Retinal pigment epithelial cell (primary cell): ENCODE measurements at regions not wholly inside any gene's neighbourhood (a gene's known extent, or its start where the extent isn't known, plus 50 kb on each side); places are given as distances from the start of the nearest gene placed in this dataset.

Experiments
- DNase-seq: peaks from one replicate; pipeline ENCODE4 v3.0.0-alpha.2; 2010; ENCODE audit warnings: low read depth
- H3K4me3 ChIP-seq: 2 replicates; pipeline ENCODE4 v1.5.1; 2011; ENCODE audit warnings: mild to moderate bottlenecking, low read length, control low read depth, moderate library complexity
- CTCF ChIP-seq: conservative IDR thresholded peaks from 2 replicates; pipeline ENCODE4 v1.5.1; 2011; ENCODE audit warnings: low read depth, low read length, control low read depth, inconsistent platforms

DNA sequence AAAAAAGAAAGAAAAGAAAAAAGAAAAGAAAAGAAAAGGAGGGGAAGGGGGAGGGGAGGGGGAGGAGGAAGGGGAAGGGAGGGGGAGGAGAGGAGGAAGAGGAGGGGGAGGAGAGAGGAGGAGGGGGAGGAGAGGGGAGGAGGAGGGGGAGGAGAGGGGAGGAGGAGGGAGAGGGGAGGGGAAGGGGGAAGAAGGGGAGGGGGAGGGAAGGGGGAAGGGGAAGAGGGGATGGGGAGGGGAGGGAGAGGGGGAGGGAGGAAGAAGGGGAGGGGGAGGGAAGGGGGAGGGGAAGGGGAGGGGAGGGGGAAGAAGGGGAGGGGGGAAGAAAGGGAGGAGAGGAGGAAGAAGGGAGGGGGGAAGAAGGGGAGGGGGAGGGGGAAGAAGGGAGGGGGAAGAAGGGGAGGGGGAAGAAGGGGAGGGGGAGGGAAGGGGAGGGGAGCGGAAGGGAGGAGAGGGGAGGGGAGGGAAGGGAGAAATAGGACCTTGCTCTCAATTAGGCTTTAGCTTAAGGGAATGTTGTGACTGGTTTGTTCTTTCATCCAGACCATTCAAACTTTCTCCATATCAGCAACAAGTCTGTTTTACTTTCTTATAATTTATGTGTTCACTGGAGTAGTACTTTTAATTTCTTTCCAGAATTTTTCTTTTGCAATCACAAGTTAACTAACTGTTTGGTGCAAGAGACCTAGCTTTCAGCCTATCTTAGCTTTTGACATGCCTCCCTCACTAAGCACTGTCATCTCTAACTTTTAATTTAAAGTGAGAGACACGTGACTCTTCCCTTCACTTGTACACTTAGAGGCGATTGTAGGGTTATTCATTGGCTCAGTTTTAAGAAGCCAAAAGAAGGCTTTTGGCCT is 76.5 kb upstream of the EGLN3 start:
- TF ChIP-seq CTCF, result no peak
- DNase-seq, result no peak
- H3K4me3 ChIP-seq, result no peak overlapping the region

DNA sequence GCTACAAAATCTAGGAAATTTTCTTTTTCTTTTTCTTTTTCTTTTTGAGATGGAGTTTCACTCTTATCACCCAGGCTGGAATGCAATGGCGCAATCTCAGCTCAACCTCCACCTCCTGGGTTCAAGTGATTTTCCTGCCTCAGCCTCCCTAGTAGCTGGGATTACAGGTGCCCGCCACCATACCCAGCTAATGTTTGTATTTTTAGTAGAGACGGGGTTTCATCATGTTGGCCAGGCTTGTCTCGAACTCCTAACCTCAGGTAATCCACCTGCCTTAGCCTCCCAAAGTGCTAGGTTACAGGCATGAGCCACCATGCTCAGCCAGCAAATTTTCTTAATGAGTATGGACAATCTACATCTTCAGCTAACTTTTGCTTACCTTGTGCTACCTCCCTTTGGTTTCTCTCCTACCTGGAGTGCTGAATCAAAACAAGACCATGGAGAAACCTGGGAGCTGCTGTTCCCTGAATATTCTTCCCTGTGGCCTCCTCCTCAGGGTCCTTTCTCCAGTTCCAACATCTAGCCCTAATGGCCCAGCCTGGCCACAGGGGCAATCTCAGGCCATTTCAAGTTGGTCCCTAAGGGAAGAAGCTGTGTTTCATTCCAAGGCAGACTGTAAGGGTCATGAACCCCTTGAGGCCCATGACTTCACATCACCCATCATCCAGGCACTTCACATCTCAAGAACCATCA is 74.6 kb upstream of the EGLN3 start:
- no peak for TF ChIP-seq CTCF
- H3K4me3 ChIP-seq, result no peak overlapping the region
- no peak for DNase-seq

DNA sequence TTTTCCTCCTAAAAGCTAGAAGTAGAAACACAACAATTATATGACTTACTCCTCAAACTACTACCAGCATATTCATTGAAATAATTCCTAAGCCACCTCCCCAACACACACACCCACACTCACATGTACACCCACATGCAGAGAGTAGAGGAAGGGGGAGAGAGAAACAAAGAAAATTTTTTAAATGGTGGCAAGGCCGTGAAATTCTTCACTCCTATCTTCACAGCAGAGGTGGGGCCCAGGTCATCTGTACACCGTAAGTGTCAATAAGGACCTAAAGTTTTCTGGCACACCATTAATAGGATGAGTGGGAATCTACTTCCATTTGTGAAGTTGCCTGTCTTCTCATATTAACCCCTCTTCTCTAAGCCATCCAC is 73.9 kb upstream of the EGLN3 start:
- DNase-seq, result no peak
- no peak overlapping the region for H3K4me3 ChIP-seq
- no peak for TF ChIP-seq CTCF

DNA sequence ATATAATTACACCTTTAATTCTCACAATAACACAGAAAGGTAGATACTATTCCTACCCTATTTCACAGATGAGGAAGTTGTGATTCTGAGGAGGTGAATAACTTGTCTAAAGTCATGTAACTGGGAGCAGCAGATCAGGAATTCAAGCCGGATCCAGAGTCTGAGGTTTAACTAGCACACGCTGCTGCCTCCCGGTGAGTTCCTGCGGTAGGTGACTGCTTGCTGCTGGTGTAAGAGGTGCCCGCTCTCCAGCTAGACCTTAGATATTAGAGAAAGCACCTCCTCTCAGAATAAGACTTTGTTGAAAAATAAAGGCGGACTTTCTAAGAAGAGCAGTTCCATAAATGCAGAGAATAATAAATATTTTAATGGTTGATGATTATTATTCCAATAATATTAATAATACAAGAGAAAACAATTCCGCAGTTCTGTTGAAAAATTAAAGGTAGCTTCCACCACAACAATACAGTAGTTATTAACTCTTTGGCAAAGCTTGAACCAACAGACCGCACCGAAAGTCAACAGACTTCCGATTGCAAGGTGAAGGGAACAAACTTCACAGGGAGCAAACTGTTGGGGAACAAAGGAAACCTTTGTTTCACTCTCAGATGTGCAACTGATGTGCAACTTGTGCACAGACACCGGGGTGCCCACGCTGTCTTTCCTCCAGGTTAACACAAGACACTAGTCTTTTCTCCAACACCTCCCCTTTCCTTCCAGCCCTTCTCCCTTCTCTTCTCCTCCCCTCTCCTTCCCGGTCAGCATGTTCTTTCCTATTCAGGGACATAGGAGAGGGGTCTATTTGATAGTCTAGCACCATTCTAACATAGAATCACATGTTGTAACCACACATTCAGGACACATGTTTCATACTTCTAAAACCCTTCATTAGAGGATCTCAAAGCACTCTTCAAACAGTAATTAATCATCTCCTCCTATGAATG is 73.2 kb upstream of the EGLN3 start:
- peak; percentile 3 for TF ChIP-seq CTCF
- no peak for DNase-seq
- no peak overlapping the region for H3K4me3 ChIP-seq

- DNase-seq, result no peak
- no peak overlapping the region for H3K4me3 ChIP-seq
- TF ChIP-seq CTCF, result no peak
Measured at GRCh38 chr14:34021096-34021495, 70.2 kb upstream of the EGLN3 start.

DNA sequence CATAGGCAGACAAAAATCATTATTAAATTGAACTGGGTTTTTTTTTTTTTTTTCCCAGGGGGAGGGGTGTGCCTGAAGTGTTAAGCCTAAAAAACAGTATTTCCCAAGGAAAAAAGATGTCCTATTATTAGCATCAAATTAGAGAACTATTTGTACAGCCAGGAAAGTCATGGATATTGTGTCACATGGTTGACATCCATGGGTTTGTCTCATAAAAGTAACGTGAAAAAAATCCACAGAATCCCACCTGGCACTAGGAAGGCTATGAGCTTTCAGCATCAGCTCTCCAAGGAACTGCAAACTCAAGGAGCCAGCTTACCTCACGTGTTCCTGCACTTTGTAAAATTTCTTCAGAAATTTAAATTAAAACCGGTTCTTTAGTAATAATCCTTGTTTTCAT is 69.1 kb upstream of the EGLN3 start:
- no peak overlapping the region for H3K4me3 ChIP-seq
- no peak for DNase-seq
- no peak for TF ChIP-seq CTCF
